Skeletal muscle satellite cell (primary cell): ENCODE measurements at regions not wholly inside any gene's neighbourhood (a gene's known extent, or its start where the extent isn't known, plus 50 kb on each side); places are given as distances from the start of the nearest gene placed in this dataset.

Experiments used
- H3K27me3 ChIP-seq: 2 replicates; pipeline ENCODE4 v1.7.0; 2013; ENCODE audit warnings: low read length; ENCODE audit not compliant: control insufficient read depth, insufficient read depth
- H3K36me3 ChIP-seq: 2 replicates; pipeline ENCODE4 v1.7.0; 2013; ENCODE audit warnings: mild to moderate bottlenecking, control low read depth, low read length; ENCODE audit not compliant: insufficient read depth
- H3K4me1 ChIP-seq: 2 replicates; pipeline ENCODE4 v1.7.0; 2013; ENCODE audit warnings: low read length; ENCODE audit not compliant: control insufficient read depth, insufficient read depth
- H3K4me2 ChIP-seq: 2 replicates; pipeline ENCODE4 v1.7.0; 2013; ENCODE audit warnings: mild to moderate bottlenecking, low read length
- H3K4me3 ChIP-seq: 2 replicates; pipeline ENCODE4 v1.7.0; 2013; ENCODE audit warnings: low read length
- H3K9ac ChIP-seq: 2 replicates; pipeline ENCODE4 v1.7.0; 2013; ENCODE audit warnings: mild to moderate bottlenecking, low read depth, low read length, moderate library complexity
- H3K9me3 ChIP-seq: replicated peaks from 2 replicates; pipeline ENCODE4 v1.7.0; 2013; ENCODE audit warnings: mild to moderate bottlenecking, control low read depth, low read length

DNA sequence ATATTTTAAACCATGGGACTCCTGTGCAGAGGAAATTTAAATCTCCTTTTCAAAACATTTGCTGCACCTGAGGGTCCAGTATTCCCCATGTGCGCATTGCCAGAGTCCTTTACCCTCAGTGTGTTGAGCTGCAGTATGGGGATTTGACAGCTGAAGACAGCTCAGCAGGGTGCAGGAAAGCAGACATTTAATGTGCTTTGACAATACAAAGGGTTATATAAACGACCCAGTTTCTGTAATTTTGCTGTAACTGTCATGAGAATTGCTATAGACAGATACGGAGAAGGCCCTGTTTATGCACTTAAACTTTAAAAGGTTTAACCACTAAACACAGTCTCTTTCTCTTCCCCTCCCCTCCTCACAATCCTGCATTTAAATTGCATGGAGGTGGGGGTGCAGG lies 393.4 kb downstream of the MID1IP1 start:
- Histone ChIP-seq H3K9me3 (no peaks in the 10 kb centered on the region), H3K4me1 (peaks cover 7% of the 10 kb centered on the region), H3K27me3 (peaks cover 20% of the 10 kb centered on the region), H3K4me2 (no peak overlapping the region), H3K4me3 (no peak overlapping the region), H3K9ac (no peak overlapping the region), H3K36me3 (no peaks in the 10 kb centered on the region)

- Histone ChIP-seq H3K4me3 (no peak overlapping the region), H3K4me2 (no peak overlapping the region), H3K36me3 (no peaks in the 10 kb centered on the region), H3K4me1 (peaks cover 7% of the 10 kb centered on the region), H3K9me3 (no peaks in the 10 kb centered on the region), H3K27me3 (peaks cover 20% of the 10 kb centered on the region), H3K9ac (no peak overlapping the region)
Measured at GRCh38 chrX:39195156-39195555, 393.9 kb downstream of the MID1IP1 start.

- H3K4me3 ChIP-seq, result no peak overlapping the region
- no peaks in the 10 kb centered on the region for H3K9me3 ChIP-seq
- no peaks in the 10 kb centered on the region for H3K36me3 ChIP-seq
- no peak overlapping the region for H3K9ac ChIP-seq
- peak overlapping the region; percentile 22 for H3K4me2 ChIP-seq
- peaks cover 7% of the 10 kb centered on the region for H3K4me1 ChIP-seq
- H3K27me3 ChIP-seq, result peaks cover 20% of the 10 kb centered on the region
Measured at GRCh38 chrX:39196192-39197102, 395.2 kb downstream of the MID1IP1 start.

GRCh38 chrX:39199429-39199828 lies 398.2 kb downstream of the MID1IP1 start:
- peaks cover 23% of the 10 kb centered on the region for H3K27me3 ChIP-seq
- H3K9me3 ChIP-seq, result no peaks in the 10 kb centered on the region
- no peak overlapping the region for H3K4me2 ChIP-seq
- peaks cover 7% of the 10 kb centered on the region for H3K4me1 ChIP-seq
- H3K4me3 ChIP-seq, result no peak overlapping the region
- no peaks in the 10 kb centered on the region for H3K36me3 ChIP-seq
- H3K9ac ChIP-seq, result no peak overlapping the region

DNA sequence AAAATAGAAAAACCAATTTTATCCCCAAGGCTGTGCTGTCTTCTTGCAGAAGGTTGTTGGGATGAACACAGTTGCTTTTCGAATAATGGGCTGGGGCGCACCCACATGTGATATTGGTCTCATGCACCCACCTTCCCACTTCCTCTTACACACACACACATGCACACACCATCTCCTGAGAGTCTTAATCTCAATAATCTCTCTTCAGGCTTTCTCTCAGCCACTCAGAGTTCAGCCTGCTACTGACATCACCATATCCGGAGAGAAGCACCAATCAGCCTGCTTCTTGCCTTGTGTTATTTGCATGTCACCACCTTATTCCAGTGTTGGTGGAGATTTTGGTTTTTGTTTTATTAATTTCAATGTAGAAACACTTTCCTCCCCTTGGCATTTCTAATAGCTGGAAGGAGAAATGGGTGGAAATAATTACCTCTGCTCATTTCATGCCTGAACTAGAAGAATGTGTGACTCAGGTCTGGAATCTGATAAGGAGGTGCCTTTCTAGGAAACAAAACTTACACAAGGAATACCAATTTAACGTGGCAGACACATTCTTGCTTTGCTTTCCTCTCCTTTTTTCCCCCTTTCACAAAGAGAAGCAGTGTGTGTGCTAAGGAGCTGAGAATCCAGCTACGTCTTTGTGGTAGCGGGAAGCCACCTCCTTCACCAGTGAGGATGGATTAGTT lies 400.2 kb downstream of the MID1IP1 start:
- Histone ChIP-seq H3K9me3 (no peaks in the 10 kb centered on the region), H3K27me3 (peaks cover 18% of the 10 kb centered on the region), H3K4me2 (no peak overlapping the region), H3K4me1 (peaks cover 7% of the 10 kb centered on the region), H3K36me3 (no peaks in the 10 kb centered on the region), H3K9ac (no peak overlapping the region), H3K4me3 (no peak overlapping the region)

DNA sequence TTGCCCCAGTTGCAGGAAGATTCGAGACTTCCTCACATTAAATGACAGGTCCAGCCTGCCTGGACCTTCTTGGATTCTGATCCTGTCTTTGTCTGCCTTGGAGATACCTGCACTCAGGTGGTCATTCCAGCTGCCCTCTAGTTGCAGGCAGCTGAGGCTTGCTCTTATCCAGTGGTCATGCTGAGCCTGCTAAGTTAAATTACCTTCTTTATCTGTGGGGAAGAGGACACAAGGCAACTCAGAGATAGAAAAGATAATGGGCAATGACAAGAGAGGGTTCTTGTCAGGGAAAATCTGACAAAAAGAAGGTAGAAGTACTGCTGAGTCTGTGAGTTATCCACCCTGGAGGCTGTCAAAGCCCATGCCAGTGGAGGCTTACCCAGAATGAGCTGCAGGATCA lies 401.4 kb downstream of the MID1IP1 start:
- Histone ChIP-seq H3K4me1 (no peaks in the 10 kb centered on the region), H3K9ac (no peak overlapping the region), H3K9me3 (no peaks in the 10 kb centered on the region), H3K36me3 (no peaks in the 10 kb centered on the region), H3K4me3 (no peak overlapping the region), H3K4me2 (no peak overlapping the region), H3K27me3 (peaks cover 22% of the 10 kb centered on the region)

GRCh38 chrX:39203427-39203826 lies 402.2 kb downstream of the MID1IP1 start:
- no peaks in the 10 kb centered on the region for H3K36me3 ChIP-seq
- H3K4me3 ChIP-seq, result no peak overlapping the region
- no peak overlapping the region for H3K4me2 ChIP-seq
- no peak overlapping the region for H3K9ac ChIP-seq
- peaks cover 22% of the 10 kb centered on the region for H3K27me3 ChIP-seq
- no peaks in the 10 kb centered on the region for H3K4me1 ChIP-seq
- H3K9me3 ChIP-seq, result no peaks in the 10 kb centered on the region

GRCh38 chrX:39204353-39204752 lies 403.1 kb downstream of the MID1IP1 start:
- no peak overlapping the region for H3K4me2 ChIP-seq
- H3K4me3 ChIP-seq, result no peak overlapping the region
- H3K4me1 ChIP-seq, result no peaks in the 10 kb centered on the region
- H3K9ac ChIP-seq, result no peak overlapping the region
- peaks cover 22% of the 10 kb centered on the region for H3K27me3 ChIP-seq
- no peaks in the 10 kb centered on the region for H3K36me3 ChIP-seq
- H3K9me3 ChIP-seq, result no peaks in the 10 kb centered on the region

- peaks cover 23% of the 10 kb centered on the region for H3K27me3 ChIP-seq
- no peaks in the 10 kb centered on the region for H3K36me3 ChIP-seq
- H3K9ac ChIP-seq, result no peak overlapping the region
- no peaks in the 10 kb centered on the region for H3K9me3 ChIP-seq
- H3K4me1 ChIP-seq, result no peaks in the 10 kb centered on the region
- no peak overlapping the region for H3K4me3 ChIP-seq
- H3K4me2 ChIP-seq, result no peak overlapping the region
Measured at GRCh38 chrX:39204945-39205344, 403.7 kb downstream of the MID1IP1 start.

DNA sequence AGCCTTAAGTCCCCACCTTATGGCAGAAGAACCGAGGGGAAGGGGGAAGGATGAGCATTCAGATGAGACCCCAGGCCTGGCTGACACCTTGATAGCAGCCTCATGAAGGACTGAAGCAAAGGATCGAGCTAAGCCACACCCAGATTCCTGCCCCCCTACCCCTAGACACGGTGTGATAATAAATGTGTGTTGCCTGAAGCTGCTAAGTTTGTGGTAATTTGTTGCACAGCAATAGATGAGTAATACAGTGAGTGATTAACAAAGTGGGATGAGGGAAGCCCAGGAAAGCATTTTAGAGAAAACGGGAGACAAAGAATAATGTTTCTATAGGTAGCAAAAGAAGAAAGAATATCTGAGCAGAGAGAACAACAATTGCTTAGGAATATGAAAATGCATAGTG lies 404.2 kb downstream of the MID1IP1 start:
- Histone ChIP-seq H3K9ac (no peak overlapping the region), H3K4me2 (no peak overlapping the region), H3K9me3 (no peaks in the 10 kb centered on the region), H3K4me1 (no peaks in the 10 kb centered on the region), H3K27me3 (peaks cover 25% of the 10 kb centered on the region), H3K4me3 (no peak overlapping the region), H3K36me3 (no peaks in the 10 kb centered on the region)

DNA sequence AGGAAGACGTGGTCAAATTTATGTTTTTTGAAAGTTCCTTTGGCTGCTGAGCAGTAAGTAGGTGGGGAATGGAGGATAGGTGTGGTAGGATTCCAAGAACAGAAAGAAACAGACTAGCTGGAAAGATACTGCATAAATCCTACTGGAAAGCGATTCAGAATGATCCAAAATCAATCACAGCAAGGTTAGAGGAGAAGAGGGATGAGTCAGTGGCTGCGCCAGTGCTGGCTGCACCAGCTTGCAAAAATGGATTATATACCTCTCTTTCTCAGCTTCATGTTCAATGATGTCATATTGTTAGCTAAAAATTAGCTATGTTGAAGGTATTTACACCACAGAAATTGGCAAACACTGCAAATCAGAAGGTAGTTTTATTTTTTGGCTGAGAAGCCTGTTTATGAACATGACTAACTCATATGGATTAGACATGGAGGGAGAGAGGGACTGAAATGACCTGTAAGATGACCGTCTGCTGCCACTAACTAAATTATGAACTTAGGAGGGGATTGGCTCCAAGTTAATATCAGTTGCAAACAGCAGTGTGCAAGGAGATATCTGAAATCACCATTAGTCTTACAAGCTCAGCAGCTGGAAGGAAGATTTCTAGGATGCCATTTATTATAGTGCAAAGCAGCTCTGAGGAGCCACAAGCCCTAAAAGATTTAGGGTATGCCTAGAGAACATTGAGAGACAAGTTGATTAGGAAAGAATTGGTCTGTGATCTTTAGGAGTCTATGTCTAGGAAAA lies 405.3 kb downstream of the MID1IP1 start:
- Histone ChIP-seq H3K36me3 (no peaks in the 10 kb centered on the region), H3K4me1 (no peaks in the 10 kb centered on the region), H3K4me2 (no peak overlapping the region), H3K4me3 (no peak overlapping the region), H3K9me3 (no peaks in the 10 kb centered on the region), H3K9ac (no peak overlapping the region), H3K27me3 (peaks cover 25% of the 10 kb centered on the region)
